Spleen (tissue), 11 donors: ENCODE measurements at regions not wholly inside any gene's neighbourhood (a gene's known extent, or its start where the extent isn't known, plus 50 kb on each side); places are given as distances from the start of the nearest gene placed in this dataset.

Experiments
- DNase-seq: peaks from one replicate; pipeline ENCODE4 v3.0.0-alpha.2; 2020
- H3K27ac ChIP-seq, 8 donors: fragments of 200-600 bp; sonication (generic) in 7 of 8; 1 replicate in 4 of 8; 2 replicates in 4 of 8; pipeline versions ENCODE4 v1.5.0 to v1.8.0; 2016 to 2021; ENCODE audit warnings: inconsistent platforms in 4 of 8, mild to moderate bottlenecking in 4 of 8, moderate library complexity in 1 of 8
- H3K27me3 ChIP-seq, 7 donors: fragments of 200-600 bp; sonication (generic) in 6 of 7; replicated peaks in 1 of 7; 1 replicate in 4 of 7; 2 replicates in 3 of 7; pipeline versions ENCODE4 v1.5.0 to v1.8.0; 2016 to 2021; ENCODE audit warnings: inconsistent platforms in 3 of 7, mild to moderate bottlenecking in 1 of 7
- H3K36me3 ChIP-seq, 6 donors: fragments of 200-600 bp; sonication (generic) in 5 of 6; 1 replicate in 4 of 6; 2 replicates in 2 of 6; pipeline versions ENCODE4 v1.5.0 to v1.8.0; 2016 to 2021; ENCODE audit warnings: inconsistent platforms in 2 of 6
- H3K4me1 ChIP-seq, 6 donors: fragments of 200-600 bp; sonication (generic) in 5 of 6; 1 replicate in 3 of 6; 2 replicates in 3 of 6; pipeline versions ENCODE4 v1.5.0 to v1.8.0; 2016 to 2021; ENCODE audit warnings: inconsistent platforms in 3 of 6
- H3K4me3 ChIP-seq, 8 donors: fragments of 200-600 bp; sonication (generic) in 7 of 8; 1 replicate in 4 of 8; 2 replicates in 4 of 8; pipeline versions ENCODE4 v1.5.0 to v1.8.0; 2016 to 2021; ENCODE audit warnings: inconsistent platforms in 4 of 8, mild to moderate bottlenecking in 4 of 8, moderate library complexity in 2 of 8
- H3K9me3 ChIP-seq, 8 donors: fragments of 200-600 bp; sonication (generic) in 7 of 8; 1 replicate in 4 of 8; 2 replicates in 4 of 8; pipeline versions ENCODE4 v1.5.0 to v1.8.0; 2016 to 2021; ENCODE audit warnings: inconsistent platforms in 4 of 8
- POLR2A ChIP-seq, 3 donors: fragments of 450-650 bp; IDR thresholded peaks; one replicate each; pipeline ENCODE4 v1.5.1; 2017; ENCODE audit warnings: antibody characterized with exemption in 3 of 3, mild to moderate bottlenecking in 1 of 3
- POLR2AphosphoS5 ChIP-seq, 3 donors: sonication (generic); formaldehyde crosslinking; IDR thresholded peaks; one replicate each; pipeline ENCODE4 v1.5.1; 2017; ENCODE audit warnings: antibody characterized with exemption in 3 of 3
- WGBS, 5 donors: extraction: QIAGEN DNeasy Blood & Tissue Kit in 3 of 5; methylation state at CpG; one replicate each; pipeline versions ENCODE4 v1.1.5 to v1.1.7; 2013 to 2018; 5-methylcytosine and 5-hydroxymethylcytosine counted together
- intact Hi-C: fragments of 100-400 bp; cut with DNase I; formaldehyde crosslinking; loops from one replicate; pipeline ENCODE4 v1.15.0; 2023; ENCODE audit warnings: low total_unique reads
- TF ChIP-seq, protein P1 (sequence below), 11 experiments: fragments of 200-600 bp in 7 of 11; fragments of 450-650 bp in 4 of 11; sonication (generic) in 4 of 11; IDR thresholded peaks in 8 of 11; conservative IDR thresholded peaks in 3 of 11; 1 replicate in 7 of 11; 2 replicates in 4 of 11; pipeline versions ENCODE4 v1.4.0 to v1.8.0; 2016 to 2021; ENCODE audit warnings: antibody characterized with exemption in 11 of 11, inconsistent platforms in 4 of 11, mild to moderate bottlenecking in 1 of 11
- donor health status: healthy with polysubstance abuse.
- donor health status: DM: no; HTN: no; CAD: no; lungs with moderate emphysema.
- donor health status: DM: no; HTN: no; CAD: no.
- donor health status: Bipolar disorder and iron deficiency.
- donor health status: healthy.
- donor health status: DM: no; HTN: no; CAD: no.
- donor health status: DM: yes; HTN: yes; CAD: no.

GRCh38 chr3:87900061-87900460, 158.7 kb downstream of the CGGBP1 start:
- DNase-seq, result no peak
- 32 to 62% (median 49%) methylated on average over 1 of the region's 1 CpG for WGBS, 5 donors
- Histone ChIP-seq H3K27ac (no peak overlapping the region), H3K9me3 (no peaks in the 10 kb centered on the region), H3K36me3 (no peaks in the 10 kb centered on the region), H3K4me1 (no peaks in the 10 kb centered on the region), H3K4me3 (no peak overlapping the region), H3K27me3 (no peaks in the 10 kb centered on the region)
- TF ChIP-seq POLR2AphosphoS5 (IDR thresholded peaks at IDR 0.05), result no peak
- TF ChIP-seq, protein P1, sequence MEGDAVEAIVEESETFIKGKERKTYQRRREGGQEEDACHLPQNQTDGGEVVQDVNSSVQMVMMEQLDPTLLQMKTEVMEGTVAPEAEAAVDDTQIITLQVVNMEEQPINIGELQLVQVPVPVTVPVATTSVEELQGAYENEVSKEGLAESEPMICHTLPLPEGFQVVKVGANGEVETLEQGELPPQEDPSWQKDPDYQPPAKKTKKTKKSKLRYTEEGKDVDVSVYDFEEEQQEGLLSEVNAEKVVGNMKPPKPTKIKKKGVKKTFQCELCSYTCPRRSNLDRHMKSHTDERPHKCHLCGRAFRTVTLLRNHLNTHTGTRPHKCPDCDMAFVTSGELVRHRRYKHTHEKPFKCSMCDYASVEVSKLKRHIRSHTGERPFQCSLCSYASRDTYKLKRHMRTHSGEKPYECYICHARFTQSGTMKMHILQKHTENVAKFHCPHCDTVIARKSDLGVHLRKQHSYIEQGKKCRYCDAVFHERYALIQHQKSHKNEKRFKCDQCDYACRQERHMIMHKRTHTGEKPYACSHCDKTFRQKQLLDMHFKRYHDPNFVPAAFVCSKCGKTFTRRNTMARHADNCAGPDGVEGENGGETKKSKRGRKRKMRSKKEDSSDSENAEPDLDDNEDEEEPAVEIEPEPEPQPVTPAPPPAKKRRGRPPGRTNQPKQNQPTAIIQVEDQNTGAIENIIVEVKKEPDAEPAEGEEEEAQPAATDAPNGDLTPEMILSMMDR (IDR thresholded peaks at IDR 0.05 in 8 of 11, conservative IDR thresholded peaks at IDR 0.05 in 3 of 11), result peak in 1 of 11 experiments; percentile 17
- intact Hi-C loops, result no loop called here

DNA sequence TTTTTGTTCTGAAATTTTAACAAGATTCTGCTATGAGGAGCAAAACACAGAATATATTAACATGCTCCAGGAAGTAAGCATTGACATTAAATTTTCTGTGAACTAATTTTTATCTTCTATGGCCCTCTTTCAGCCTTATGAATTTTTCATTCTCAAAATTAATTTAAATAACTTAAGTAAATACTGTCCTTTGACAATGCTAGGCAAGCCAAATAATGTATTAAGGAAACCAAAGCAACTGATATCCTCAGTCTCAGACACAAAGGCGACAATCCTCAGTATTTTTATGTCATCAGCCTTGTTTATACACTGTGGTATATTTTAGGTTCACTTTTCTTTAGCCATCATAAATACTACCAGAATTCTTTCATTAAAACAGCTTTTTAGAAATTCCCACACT, 159.8 kb downstream of the CGGBP1 start:
- 82 to 93% (median 88%) methylated on average over 1 of the region's 1 CpG for WGBS, 5 donors
- no peaks in the 10 kb centered on the region for H3K36me3 ChIP-seq
- no peak overlapping the region for H3K4me3 ChIP-seq
- TF ChIP-seq, protein P1 (IDR thresholded peaks at IDR 0.05 in 8 of 11, conservative IDR thresholded peaks at IDR 0.05 in 3 of 11), result no peak
- TF ChIP-seq POLR2AphosphoS5 (IDR thresholded peaks at IDR 0.05), result no peak
- no peak for TF ChIP-seq POLR2A (IDR thresholded peaks at IDR 0.05)
- intact Hi-C loops, result no loop called here
- no peaks in the 10 kb centered on the region for H3K4me1 ChIP-seq
- no peak overlapping the region for H3K27ac ChIP-seq
- H3K9me3 ChIP-seq, result no peaks in the 10 kb centered on the region
- H3K27me3 ChIP-seq, result no peaks in the 10 kb centered on the region
- DNase-seq, result no peak

- TF ChIP-seq POLR2AphosphoS5 (IDR thresholded peaks at IDR 0.05), result no peak
- TF ChIP-seq, protein P1 (IDR thresholded peaks at IDR 0.05 in 8 of 11, conservative IDR thresholded peaks at IDR 0.05 in 3 of 11), result no peak
- no peak for TF ChIP-seq POLR2A (IDR thresholded peaks at IDR 0.05)
- Histone ChIP-seq H3K27ac (no peak overlapping the region), H3K9me3 (no peaks in the 10 kb centered on the region), H3K27me3 (no peaks in the 10 kb centered on the region), H3K4me1 (no peaks in the 10 kb centered on the region), H3K36me3 (no peaks in the 10 kb centered on the region), H3K4me3 (no peak overlapping the region)
- WGBS, 5 donors, result 85 to 100% (median 89%) methylated on average over 1 of the region's 1 CpG
- DNase-seq, result no peak
- intact Hi-C loops, result no loop called here
These were observed 162.8 kb downstream of the CGGBP1 start for GRCh38 chr3:87895983-87896382.

DNA sequence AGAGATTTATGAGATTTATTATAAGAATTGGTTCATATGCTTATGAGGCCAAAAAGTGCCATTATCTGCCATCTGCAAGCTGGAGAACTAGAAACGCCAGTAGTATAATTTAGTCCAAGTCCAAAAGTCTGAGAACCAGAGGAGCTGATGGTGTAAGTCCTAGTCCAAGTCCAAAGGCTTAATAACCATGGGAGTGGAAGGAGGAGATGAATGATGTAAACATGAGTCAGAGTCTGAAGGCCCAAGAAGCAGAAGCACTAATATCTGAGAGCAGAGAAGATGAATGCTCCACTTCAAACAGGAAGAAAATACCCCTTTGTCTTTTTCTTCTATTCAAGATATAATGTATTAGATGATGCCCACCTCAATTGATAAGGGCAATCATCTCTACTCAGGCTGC, 185.7 kb downstream of the CGGBP1 start:
- no peak overlapping the region for H3K4me3 ChIP-seq
- 78 to 97% (median 88%) methylated on average over 1 of the region's 1 CpG for WGBS, 5 donors
- H3K4me1 ChIP-seq, result no peaks in the 10 kb centered on the region
- TF ChIP-seq, protein P1 (IDR thresholded peaks at IDR 0.05 in 8 of 11, conservative IDR thresholded peaks at IDR 0.05 in 3 of 11), result no peak
- no peak for TF ChIP-seq POLR2AphosphoS5 (IDR thresholded peaks at IDR 0.05)
- TF ChIP-seq POLR2A (IDR thresholded peaks at IDR 0.05), result no peak
- no peak overlapping the region for H3K27ac ChIP-seq
- H3K36me3 ChIP-seq, result no peaks in the 10 kb centered on the region
- no peak for DNase-seq
- intact Hi-C loops, result no loop called here
- H3K27me3 ChIP-seq, result no peaks in the 10 kb centered on the region
- peaks cover 2 to 48% (median 35%) of the 10 kb centered on the region in 8 donors for H3K9me3 ChIP-seq
